DMS153 (cell line): ENCODE measurements at regions not wholly inside any gene's neighbourhood (a gene's known extent, or its start where the extent isn't known, plus 50 kb on each side); places are given as distances from the start of the nearest gene placed in this dataset.

Experiments
- DNase-seq: peaks from one replicate; lab custom pipeline; 2025; lab: John Stamatoyannopoulos, UW

GRCh38 chr11:128190312-128190711 is 397.0 kb downstream of the ETS1 start:
- no peak for DNase-seq

GRCh38 chr11:128189823-128190222 is 397.5 kb downstream of the ETS1 start:
- DNase-seq = no peak

- DNase-seq = no peak
These were observed 398.9 kb downstream of the ETS1 start for GRCh38 chr11:128188346-128189004.

- no peak for DNase-seq
These were observed 399.5 kb downstream of the ETS1 start for GRCh38 chr11:128187835-128188234.

GRCh38 chr11:128187377-128187776 is 400.0 kb downstream of the ETS1 start:
- no peak for DNase-seq

GRCh38 chr11:128184981-128185380 is 402.4 kb downstream of the ETS1 start:
- DNase-seq = no peak

- DNase-seq = no peak
These were observed 404.5 kb downstream of the ETS1 start for GRCh38 chr11:128182844-128183243.

GRCh38 chr11:128181984-128182383 is 405.4 kb downstream of the ETS1 start:
- no peak for DNase-seq

- no peak for DNase-seq
These were observed 406.3 kb downstream of the ETS1 start for GRCh38 chr11:128181088-128181480.

GRCh38 chr11:128180441-128181087 is 406.8 kb downstream of the ETS1 start:
- peak; percentile 90 for DNase-seq

GRCh38 chr11:128179512-128179911 is 407.8 kb downstream of the ETS1 start:
- peak; percentile 59 for DNase-seq

- DNase-seq = peak; percentile 83
These were observed 408.3 kb downstream of the ETS1 start for GRCh38 chr11:128179039-128179438.

- DNase-seq = no peak
These were observed 412.7 kb downstream of the ETS1 start for GRCh38 chr11:128174465-128175291.

- DNase-seq = peak; percentile 75
These were observed 415.1 kb downstream of the ETS1 start for GRCh38 chr11:128172046-128172878.

GRCh38 chr11:128171506-128171905 is 415.9 kb downstream of the ETS1 start:
- peak; percentile 46 for DNase-seq

- no peak for DNase-seq
These were observed 421.8 kb downstream of the ETS1 start for GRCh38 chr11:128165572-128165971.

GRCh38 chr11:128164080-128164741 is 423.1 kb downstream of the ETS1 start:
- no peak for DNase-seq

- no peak for DNase-seq
These were observed 425.4 kb downstream of the ETS1 start for GRCh38 chr11:128161994-128162393.

- no peak for DNase-seq
These were observed 425.9 kb downstream of the ETS1 start for GRCh38 chr11:128161436-128161835.

- no peak for DNase-seq
These were observed 428.5 kb downstream of the ETS1 start for GRCh38 chr11:128158860-128159259.
